WTC11 (cell line): ENCODE measurements at regions not wholly inside any gene's neighbourhood (a gene's known extent, or its start where the extent isn't known, plus 50 kb on each side); places are given as distances from the start of the nearest gene placed in this dataset.

Source experiments
- ATAC-seq: fragments of 200-7000 bp; cut with Tn5 transposase; 2 replicates; pipeline ENCODE4 v1.10.0; 2021; ENCODE audit warnings: mild to moderate bottlenecking, moderate library complexity
- CTCF ChIA-PET: fragments of 300-600 bp; sonication (Branson Sonifier 250); formaldehyde crosslinking; loops from one replicate; lab custom pipeline; 2021; ENCODE audit warnings: antibody characterized with exemption; lab: Charles Lee
- POLR2A ChIA-PET: fragments of 350-600 bp; sonication (Branson Sonifier 250); formaldehyde crosslinking; loops from one replicate; lab custom pipeline; 2021; ENCODE audit warnings: antibody characterized with exemption; lab: Charles Lee
- DNase-seq: peaks from one replicate; pipeline ENCODE4 v3.0.0; 2021; ENCODE audit warnings: low spot score
- H3K27ac Mint-ChIP-seq: 2 replicates; pipeline ENCODE4 v1.8.0; 2021; ENCODE audit warnings: mixed read lengths
- H3K27me3 Mint-ChIP-seq: 2 replicates; pipeline ENCODE4 v1.8.0; 2021; ENCODE audit warnings: low read depth, mild to moderate bottlenecking, moderate library complexity, mixed read lengths
- H3K36me3 Mint-ChIP-seq: 2 replicates; pipeline ENCODE4 v1.8.0; 2021; ENCODE audit warnings: mixed read lengths
- H3K4me1 Mint-ChIP-seq: 2 replicates; pipeline ENCODE4 v1.8.0; 2022; ENCODE audit warnings: mixed read lengths
- H3K4me3 Mint-ChIP-seq: 2 replicates; pipeline ENCODE4 v1.8.0; 2021; ENCODE audit warnings: mild to moderate bottlenecking, moderate library complexity, mixed read lengths
- H3K9me3 Mint-ChIP-seq: 2 replicates; pipeline ENCODE4 v1.8.0; 2021; ENCODE audit warnings: mixed read lengths
- ARID4B ChIP-seq: sonication (generic); formaldehyde crosslinking; IDR thresholded peaks from 2 replicates; pipeline ENCODE4 v1.8.0; 2023; ENCODE audit warnings: missing genetic modification reagents, mild to moderate bottlenecking, borderline replicate concordance
- CREB1 ChIP-seq: sonication (generic); formaldehyde crosslinking; IDR thresholded peaks from 2 replicates; pipeline ENCODE4 v1.8.0; 2023; ENCODE audit warnings: mild to moderate bottlenecking, missing genetic modification reagents
- E2F1 ChIP-seq: sonication (generic); formaldehyde crosslinking; IDR thresholded peaks from 2 replicates; pipeline ENCODE4 v1.8.0; 2022; ENCODE audit warnings: mild to moderate bottlenecking, missing genetic modification reagents
- E2F5 ChIP-seq: sonication (generic); formaldehyde crosslinking; IDR thresholded peaks from 2 replicates; pipeline ENCODE4 v1.8.1; 2022; ENCODE audit warnings: mild to moderate bottlenecking, moderate library complexity, missing genetic modification reagents
- ELF4 ChIP-seq: sonication (generic); formaldehyde crosslinking; IDR thresholded peaks from 2 replicates; pipeline ENCODE4 v1.8.1; 2022; ENCODE audit warnings: low read depth, mild to moderate bottlenecking, moderate library complexity, missing genetic modification reagents
- ETV6 ChIP-seq: sonication (generic); formaldehyde crosslinking; IDR thresholded peaks from 2 replicates; pipeline ENCODE4 v1.8.1; 2022; ENCODE audit warnings: mild to moderate bottlenecking, missing genetic modification reagents
- FOXJ3 ChIP-seq: sonication (generic); formaldehyde crosslinking; IDR thresholded peaks from 2 replicates; pipeline ENCODE4 v1.9.0; 2021; ENCODE audit warnings: missing genetic modification reagents, mild to moderate bottlenecking, borderline replicate concordance
- HMGA2 ChIP-seq: fragments of 250-450 bp; sonication (Bioruptor Pico); IDR thresholded peaks from 2 replicates; pipeline ENCODE4 v1.4.0; 2021; ENCODE audit warnings: mild to moderate bottlenecking, moderate library complexity
- JAZF1 ChIP-seq: fragments of 250-450 bp; sonication (Bioruptor Pico); IDR thresholded peaks from 2 replicates; pipeline ENCODE4 v1.9.0; 2021; ENCODE audit warnings: moderate library complexity, mild to moderate bottlenecking, inconsistent platforms
- MAX ChIP-seq: sonication (generic); formaldehyde crosslinking; IDR thresholded peaks from 2 replicates; pipeline ENCODE4 v1.8.0; 2022; ENCODE audit warnings: mild to moderate bottlenecking, missing genetic modification reagents
- MYBL2 ChIP-seq: sonication (generic); formaldehyde crosslinking; IDR thresholded peaks from 2 replicates; pipeline ENCODE4 v1.8.1; 2023; ENCODE audit warnings: mild to moderate bottlenecking, moderate library complexity, missing genetic modification reagents
- NR1H2 ChIP-seq: sonication (generic); formaldehyde crosslinking; IDR thresholded peaks from 2 replicates; pipeline ENCODE4 v1.9.0; 2021; ENCODE audit warnings: mild to moderate bottlenecking, moderate library complexity, missing genetic modification reagents
- RELA ChIP-seq: sonication (generic); formaldehyde crosslinking; IDR thresholded peaks from 2 replicates; pipeline ENCODE4 v1.8.1; 2022; ENCODE audit warnings: missing genetic modification reagents, mild to moderate bottlenecking, borderline replicate concordance
- ZBTB21 ChIP-seq: sonication (generic); formaldehyde crosslinking; IDR thresholded peaks from 2 replicates; pipeline ENCODE4 v1.8.1; 2023; ENCODE audit warnings: mild to moderate bottlenecking, missing genetic modification reagents, borderline replicate concordance
- ZNF263 ChIP-seq: sonication (generic); formaldehyde crosslinking; IDR thresholded peaks from 2 replicates; pipeline ENCODE4 v1.8.1; 2022; ENCODE audit warnings: low read depth, mild to moderate bottlenecking, moderate library complexity, missing genetic modification reagents
- ZNF396 ChIP-seq: fragments of 250-450 bp; sonication (Bioruptor Pico); IDR thresholded peaks from 2 replicates; pipeline ENCODE4 v1.8.0; 2021; ENCODE audit warnings: mild to moderate bottlenecking, moderate library complexity, borderline replicate concordance
- ZNF416 ChIP-seq: fragments of 250-450 bp; sonication (Bioruptor Pico); IDR thresholded peaks from 2 replicates; pipeline ENCODE4 v1.9.0; 2021; ENCODE audit warnings: mild to moderate bottlenecking, inconsistent platforms
- TF ChIP-seq, protein P1 (sequence below): sonication (generic); formaldehyde crosslinking; IDR thresholded peaks from 2 replicates; pipeline ENCODE4 v1.8.0; 2022; ENCODE audit warnings: missing genetic modification reagents
- TF ChIP-seq, protein P2 (sequence below): fragments of 250-450 bp; sonication (Bioruptor Pico); IDR thresholded peaks from 2 replicates; pipeline ENCODE4 v1.8.0; 2021; ENCODE audit warnings: mild to moderate bottlenecking

GRCh38 chr5:54874337-54875021, 110.9 kb downstream of the ESM1 start:
- no peak for TF ChIP-seq CREB1
- TF ChIP-seq, protein P1, sequence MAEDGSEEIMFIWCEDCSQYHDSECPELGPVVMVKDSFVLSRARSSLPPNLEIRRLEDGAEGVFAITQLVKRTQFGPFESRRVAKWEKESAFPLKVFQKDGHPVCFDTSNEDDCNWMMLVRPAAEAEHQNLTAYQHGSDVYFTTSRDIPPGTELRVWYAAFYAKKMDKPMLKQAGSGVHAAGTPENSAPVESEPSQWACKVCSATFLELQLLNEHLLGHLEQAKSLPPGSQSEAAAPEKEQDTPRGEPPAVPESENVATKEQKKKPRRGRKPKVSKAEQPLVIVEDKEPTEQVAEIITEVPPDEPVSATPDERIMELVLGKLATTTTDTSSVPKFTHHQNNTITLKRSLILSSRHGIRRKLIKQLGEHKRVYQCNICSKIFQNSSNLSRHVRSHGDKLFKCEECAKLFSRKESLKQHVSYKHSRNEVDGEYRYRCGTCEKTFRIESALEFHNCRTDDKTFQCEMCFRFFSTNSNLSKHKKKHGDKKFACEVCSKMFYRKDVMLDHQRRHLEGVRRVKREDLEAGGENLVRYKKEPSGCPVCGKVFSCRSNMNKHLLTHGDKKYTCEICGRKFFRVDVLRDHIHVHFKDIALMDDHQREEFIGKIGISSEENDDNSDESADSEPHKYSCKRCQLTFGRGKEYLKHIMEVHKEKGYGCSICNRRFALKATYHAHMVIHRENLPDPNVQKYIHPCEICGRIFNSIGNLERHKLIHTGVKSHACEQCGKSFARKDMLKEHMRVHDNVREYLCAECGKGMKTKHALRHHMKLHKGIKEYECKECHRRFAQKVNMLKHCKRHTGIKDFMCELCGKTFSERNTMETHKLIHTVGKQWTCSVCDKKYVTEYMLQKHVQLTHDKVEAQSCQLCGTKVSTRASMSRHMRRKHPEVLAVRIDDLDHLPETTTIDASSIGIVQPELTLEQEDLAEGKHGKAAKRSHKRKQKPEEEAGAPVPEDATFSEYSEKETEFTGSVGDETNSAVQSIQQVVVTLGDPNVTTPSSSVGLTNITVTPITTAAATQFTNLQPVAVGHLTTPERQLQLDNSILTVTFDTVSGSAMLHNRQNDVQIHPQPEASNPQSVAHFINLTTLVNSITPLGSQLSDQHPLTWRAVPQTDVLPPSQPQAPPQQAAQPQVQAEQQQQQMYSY (CRISPR knock-in tag): 0 out of 2 replicates have a peak, but pooled peaks have one; percentile 21
- no peak for TF ChIP-seq ZBTB21 (CRISPR knock-in tag)
- TF ChIP-seq, protein P2, sequence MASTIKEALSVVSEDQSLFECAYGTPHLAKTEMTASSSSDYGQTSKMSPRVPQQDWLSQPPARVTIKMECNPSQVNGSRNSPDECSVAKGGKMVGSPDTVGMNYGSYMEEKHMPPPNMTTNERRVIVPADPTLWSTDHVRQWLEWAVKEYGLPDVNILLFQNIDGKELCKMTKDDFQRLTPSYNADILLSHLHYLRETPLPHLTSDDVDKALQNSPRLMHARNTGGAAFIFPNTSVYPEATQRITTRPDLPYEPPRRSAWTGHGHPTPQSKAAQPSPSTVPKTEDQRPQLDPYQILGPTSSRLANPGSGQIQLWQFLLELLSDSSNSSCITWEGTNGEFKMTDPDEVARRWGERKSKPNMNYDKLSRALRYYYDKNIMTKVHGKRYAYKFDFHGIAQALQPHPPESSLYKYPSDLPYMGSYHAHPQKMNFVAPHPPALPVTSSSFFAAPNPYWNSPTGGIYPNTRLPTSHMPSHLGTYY (CRISPR knock-in tag): no peak
- ATAC-seq: no peak
- H3K9me3 Mint-ChIP-seq: no peaks in the 10 kb centered on the region
- H3K27me3 Mint-ChIP-seq: peaks cover 4% of the 10 kb centered on the region; the same call in 1 of the 2 replicates
- no peak overlapping the region for H3K27ac Mint-ChIP-seq
- no peak overlapping the region for H3K4me3 Mint-ChIP-seq
- ChIA-PET CTCF (interaction anchor here (1.3 to 2.2 kb wide), 2 partner anchors 29 to 357 kb away, joined by 3 to 9 read pairs; partner anchors contain the start of gene SNX18), POLR2A (no interaction called here)
- peaks cover 52% of the 10 kb centered on the region for H3K4me1 Mint-ChIP-seq
- DNase-seq: no peak
- no peaks in the 10 kb centered on the region for H3K36me3 Mint-ChIP-seq

DNA sequence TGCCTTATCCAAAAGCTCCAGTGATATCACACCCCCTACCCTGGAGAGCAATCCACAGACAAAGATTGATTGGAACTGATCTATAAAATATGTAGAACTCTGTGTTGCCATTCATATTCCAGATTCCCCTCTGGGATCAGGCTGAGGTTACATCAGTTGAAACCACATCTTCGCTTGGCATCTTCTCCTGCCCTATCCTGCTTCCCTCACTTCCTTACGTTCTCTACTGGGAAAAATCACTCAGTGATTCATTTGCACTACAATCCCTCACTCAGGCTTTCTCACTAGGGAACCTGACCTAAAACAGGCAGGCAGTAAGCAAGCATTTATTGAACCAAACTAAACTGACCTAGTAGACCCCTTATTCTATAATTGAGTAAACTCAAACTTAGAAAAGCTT, 111.7 kb downstream of the ESM1 start:
- H3K27ac Mint-ChIP-seq: no peak overlapping the region
- no peak for TF ChIP-seq E2F1 (CRISPR knock-in tag)
- no peak for TF ChIP-seq E2F5 (CRISPR knock-in tag)
- TF ChIP-seq FOXJ3 (CRISPR knock-in tag): no peak
- no peak for TF ChIP-seq JAZF1 (CRISPR knock-in tag)
- no peak for TF ChIP-seq HMGA2 (CRISPR knock-in tag)
- no peak for TF ChIP-seq MYBL2
- no peak for TF ChIP-seq ZNF416 (CRISPR knock-in tag)
- TF ChIP-seq NR1H2: no peak
- ChIA-PET POLR2A (no interaction called here), CTCF (interaction anchor here (1.3 to 2.2 kb wide), 2 partner anchors 28 to 356 kb away, joined by 3 to 9 read pairs; partner anchors contain the start of gene SNX18)
- DNase-seq: no peak
- no peaks in the 10 kb centered on the region for H3K9me3 Mint-ChIP-seq
- no peak for ATAC-seq
- peaks cover 4% of the 10 kb centered on the region; the same call in 1 of the 2 replicates for H3K27me3 Mint-ChIP-seq
- H3K36me3 Mint-ChIP-seq: no peaks in the 10 kb centered on the region
- H3K4me3 Mint-ChIP-seq: no peak overlapping the region
- H3K4me1 Mint-ChIP-seq: peaks cover 46% of the 10 kb centered on the region

GRCh38 chr5:54872810-54873209, 112.6 kb downstream of the ESM1 start:
- Mint-ChIP-seq H3K9me3 (no peaks in the 10 kb centered on the region), H3K27ac (no peak overlapping the region), H3K27me3 (peaks cover 4% of the 10 kb centered on the region; the same call in 1 of the 2 replicates), H3K4me3 (no peak overlapping the region), H3K36me3 (no peaks in the 10 kb centered on the region), H3K4me1 (peaks cover 44% of the 10 kb centered on the region)
- ChIA-PET CTCF (interaction anchor here (0.9 to 2.2 kb wide), 2 partner anchors 8 to 356 kb away, joined by 3 to 9 read pairs; partner anchors contain the start of gene SNX18), POLR2A (no interaction called here)
- ATAC-seq (no peak), DNase-seq (no peak)
- TF ChIP-seq ETV6 (CRISPR knock-in tag) (no peak), RELA (CRISPR knock-in tag) (no peak), CREB1 (no peak), MAX (CRISPR knock-in tag) (no peak), ZNF396 (CRISPR knock-in tag) (no peak), ARID4B (CRISPR knock-in tag) (no peak), ELF4 (no peak), ZNF263 (CRISPR knock-in tag) (no peak)
